GM12878 (cell line): ENCODE measurements at regions not wholly inside any gene's neighbourhood (a gene's known extent, or its start where the extent isn't known, plus 50 kb on each side); places are given as distances from the start of the nearest gene placed in this dataset.

Source experiments
- ATAC-seq: fragments of 200-7000 bp; cut with Tn5 transposase; 3 replicates; pipeline ENCODE4 v1.9.1; 2020; ENCODE audit warnings: mild to moderate bottlenecking, moderate library complexity
- BruUV-seq: library from RNA; stranded (reverse); fragments of 400-500 nt; replicated peaks from 2 replicates; lab custom pipeline; 2021; lab: Mats Ljungman, UMichigan
- CTCF ChIA-PET: fragments of 300-600 bp; sonication (Branson Sonifier 250); formaldehyde crosslinking; extraction: SDS; loops from one replicate; lab custom pipeline; 2021; ENCODE audit warnings: inconsistent platforms; lab: Yijun Ruan, JAX
- POLR2A ChIA-PET: fragments of 350-600 bp; formaldehyde crosslinking; extraction: SDS; loops from one replicate; lab custom pipeline; 2021; ENCODE audit warnings: inconsistent platforms; lab: Charles Lee
- RAD21 ChIA-PET: fragments of 300-600 bp; sonication (Branson Sonifier 250); formaldehyde crosslinking; loops from one replicate; lab custom pipeline; 2023; ENCODE audit warnings: antibody characterized with exemption; ENCODE audit not compliant: unreplicated experiment; lab: Charles Lee
- SMC1A ChIA-PET: fragments of 300-600 bp; sonication (Branson Sonifier 250); formaldehyde crosslinking; loops from one replicate; lab custom pipeline; 2023; ENCODE audit not compliant: unreplicated experiment, uncharacterized antibody; lab: Charles Lee
- DNase-seq: peaks from one replicate; pipeline ENCODE4 v3.0.0-alpha.2; 2011; ENCODE audit warnings: low read depth, low spot score
- FAIRE-seq: peaks from 3 replicates; lab custom pipeline; 2011; peaks lifted over from hg19 to GRCh38; lab: Jason Lieb, UNC
- H2AFZ ChIP-seq: 2 replicates; pipeline ENCODE4 v1.6.0; 2011; ENCODE audit warnings: low read depth, low read length, control low read depth; ENCODE audit not compliant: control insufficient read depth
- H3K27ac ChIP-seq: 2 replicates; pipeline ENCODE4 v1.5.1; 2011; ENCODE audit warnings: control low read depth; ENCODE audit not compliant: control insufficient read depth, insufficient read depth
- H3K27me3 ChIP-seq, 2 experiments: replicated peaks in 1 of 2; 2 replicates each; pipeline versions ENCODE4 v1.6.0 to v1.6.1; 2011; ENCODE audit warnings: low read length in 1 of 2; ENCODE audit not compliant: control insufficient read depth in 2 of 2, insufficient read depth in 2 of 2
- H3K36me3 ChIP-seq, 2 experiments: 2 replicates each; pipeline ENCODE4 v1.5.1; 2011; ENCODE audit warnings: low read length in 1 of 2; ENCODE audit not compliant: control insufficient read depth in 2 of 2, insufficient read depth in 2 of 2
- H3K4me1 ChIP-seq: 2 replicates; pipeline ENCODE4 v1.6.1; 2011; ENCODE audit warnings: mild to moderate bottlenecking, low read length, moderate library complexity, mixed read lengths; ENCODE audit not compliant: control insufficient read depth, insufficient read depth
- H3K4me2 ChIP-seq: 2 replicates; pipeline ENCODE4 v1.6.0; 2011; ENCODE audit warnings: control low read depth; ENCODE audit not compliant: control insufficient read depth, insufficient read depth
- H3K4me3 ChIP-seq: fragments of 200-600 bp; sonication (generic); 2 replicates; pipeline ENCODE4 v1.5.1; 2016
- H3K79me2 ChIP-seq: 2 replicates; pipeline ENCODE4 v1.6.0; 2011; ENCODE audit warnings: low read length; ENCODE audit not compliant: control insufficient read depth, insufficient read depth
- H3K9ac ChIP-seq: 2 replicates; pipeline ENCODE4 v1.8.0; 2011; ENCODE audit warnings: low read length, control low read depth, mixed read lengths; ENCODE audit not compliant: control insufficient read depth, insufficient read depth
- H3K9me3 ChIP-seq: replicated peaks from 3 replicates; pipeline ENCODE4 v1.5.1; 2011; ENCODE audit warnings: mild to moderate bottlenecking, low read length; ENCODE audit not compliant: control insufficient read depth, insufficient read depth
- H4K20me1 ChIP-seq: 2 replicates; pipeline ENCODE4 v1.6.0; 2011; ENCODE audit not compliant: control insufficient read depth, insufficient read depth
- CREB1 ChIP-seq: IDR thresholded peaks from 2 replicates; pipeline ENCODE4 v1.6.1; 2012; ENCODE audit warnings: low read depth, mild to moderate bottlenecking, inconsistent platforms
- EED ChIP-seq: sonication (generic); IDR thresholded peaks from 2 replicates; pipeline ENCODE4 v1.6.1; 2016; ENCODE audit warnings: antibody characterized with exemption, low read depth
- HDAC2 ChIP-seq: fragments of 200-600 bp; sonication (generic); IDR thresholded peaks from 2 replicates; pipeline ENCODE4 v1.6.1; 2017
- IKZF2 ChIP-seq, 2 experiments: fragments of 450-650 bp; IDR thresholded peaks; 2 replicates each; pipeline ENCODE4 v1.6.1; 2017; ENCODE audit warnings: mild to moderate bottlenecking in 2 of 2, moderate library complexity in 2 of 2
- IRF4 ChIP-seq: IDR thresholded peaks from 2 replicates; pipeline ENCODE4 v1.6.1; 2011; ENCODE audit warnings: low read depth, low read length
- KDM1A ChIP-seq: fragments of 200-600 bp; sonication (generic); IDR thresholded peaks from 2 replicates; pipeline ENCODE4 v1.6.1; 2016; ENCODE audit warnings: borderline replicate concordance
- MTA2 ChIP-seq: fragments of 450-650 bp; IDR thresholded peaks from 2 replicates; pipeline ENCODE4 v1.6.1; 2016; ENCODE audit warnings: low read depth, mild to moderate bottlenecking, moderate library complexity
- NFYA ChIP-seq: IDR thresholded peaks from 2 replicates; pipeline ENCODE4 v1.6.1; 2011; ENCODE audit warnings: low read depth, mild to moderate bottlenecking, low read length, improper control_type of control experiment, borderline replicate concordance
- NFYB ChIP-seq: IDR thresholded peaks from 2 replicates; pipeline ENCODE4 v1.6.1; 2011; ENCODE audit warnings: low read depth, mild to moderate bottlenecking, low read length, improper control_type of control experiment, moderate library complexity; ENCODE audit not compliant: insufficient read depth
- RBBP5 ChIP-seq: fragments of 200-600 bp; sonication (generic); conservative IDR thresholded peaks from 2 replicates; pipeline ENCODE4 v1.6.1; 2016
- WGBS: methylation state at CpG from one replicate; pipeline ENCODE4 v1.1.6; 2016; ENCODE audit warnings: low lambda C conversion rate; ENCODE audit not compliant: insufficient replicate concordance, insufficient coverage; ENCODE audit errors: missing lambda C conversion rate; 5-methylcytosine and 5-hydroxymethylcytosine counted together
- in situ Hi-C: fragments of 300-500 bp; cut with MboI; formaldehyde crosslinking; loops from 9 replicates; pipeline ENCODE4 v1.14.3; 2018; ENCODE audit warnings: mixed read lengths
- intact Hi-C: fragments of 100-400 bp; cut with micrococcal nuclease; formaldehyde crosslinking; loops from one replicate; pipeline ENCODE4 v1.14.2; 2022; ENCODE audit not compliant: unreplicated experiment
- TF ChIP-seq, protein P1 (sequence below): fragments of 450-650 bp; IDR thresholded peaks from 2 replicates; pipeline ENCODE4 v1.6.1; 2014; ENCODE audit warnings: mild to moderate bottlenecking
- TF ChIP-seq, protein P2 (sequence below): fragments of 450-650 bp; IDR thresholded peaks from 2 replicates; pipeline ENCODE4 v1.6.1; 2016; ENCODE audit warnings: mild to moderate bottlenecking
- TF ChIP-seq, protein P3 (sequence below): fragments of 450-650 bp; IDR thresholded peaks from 2 replicates; pipeline ENCODE4 v1.6.1; 2016; ENCODE audit warnings: mild to moderate bottlenecking
- TF ChIP-seq, protein P4 (sequence below): fragments of 150-350 bp; IDR thresholded peaks from 2 replicates; pipeline ENCODE4 v1.6.1; 2016; ENCODE audit warnings: low read depth, low read length
- TF ChIP-seq, protein P5 (sequence below): IDR thresholded peaks from 2 replicates; pipeline ENCODE4 v1.6.1; 2012; ENCODE audit warnings: low read depth, low read length, improper control_type of control experiment

DNA sequence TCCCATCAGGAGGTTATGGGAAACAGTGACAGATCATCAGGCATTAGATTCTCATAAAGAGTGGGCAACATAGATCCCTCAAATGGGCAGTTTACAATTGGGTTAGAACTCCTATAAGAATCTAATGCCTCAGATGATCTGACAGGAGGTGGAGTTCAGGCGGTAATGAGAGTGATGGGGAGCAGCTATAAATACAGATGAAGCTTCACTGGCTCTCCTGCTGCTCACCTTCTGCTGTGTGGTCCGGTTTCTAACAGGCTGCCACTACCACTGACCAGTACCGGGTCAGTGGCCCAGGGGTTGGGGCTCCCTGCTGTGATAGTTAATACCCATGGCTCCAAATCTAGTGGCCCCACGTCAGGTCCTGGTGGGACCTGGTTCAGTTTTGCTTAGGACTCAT lies 135.7 kb downstream of the OR2B2 start:
- RAD21 ChIA-PET, result interaction anchor here (1.0 to 2.7 kb wide), 4 partner anchors 10 to 22 kb away, joined by 4 to 12 read pairs (median 5); no protein-coding TSS in a partner anchor
- H3K36me3 ChIP-seq, result no peaks in the 10 kb centered on the region
- H3K4me2 ChIP-seq, result no peak overlapping the region; the same call in 1 of the 2 replicates
- no peak overlapping the region for H3K9ac ChIP-seq
- no peak for FAIRE-seq
- H3K9me3 ChIP-seq, result no peaks in the 10 kb centered on the region
- intact Hi-C loops, result no loop called here
- no peaks in the 10 kb centered on the region for H3K27me3 ChIP-seq
- ATAC-seq, result no peak; the same call in 1 of the 3 replicates
- WGBS, result 27% methylated on average over 4 of the region's 4 CpGs
- H2AFZ ChIP-seq, result peak overlapping the region; percentile 35
- SMC1A ChIA-PET, result interaction anchor here (1.0 to 2.9 kb wide), 9 partner anchors 8 to 24 kb away, joined by 4 to 12 read pairs (median 7); no protein-coding TSS in a partner anchor
- POLR2A ChIA-PET, result interaction anchor here (0.8 to 1.9 kb wide), 7 partner anchors 15 to 61 kb away, joined by 3 to 7 read pairs (median 4); no protein-coding TSS in a partner anchor
- CTCF ChIA-PET, result interaction anchor here (0.5 to 1.9 kb wide), 8 partner anchors 11 to 541 kb away, joined by 3 to 9 read pairs (median 3); no protein-coding TSS in a partner anchor
- TF ChIP-seq, protein P1, sequence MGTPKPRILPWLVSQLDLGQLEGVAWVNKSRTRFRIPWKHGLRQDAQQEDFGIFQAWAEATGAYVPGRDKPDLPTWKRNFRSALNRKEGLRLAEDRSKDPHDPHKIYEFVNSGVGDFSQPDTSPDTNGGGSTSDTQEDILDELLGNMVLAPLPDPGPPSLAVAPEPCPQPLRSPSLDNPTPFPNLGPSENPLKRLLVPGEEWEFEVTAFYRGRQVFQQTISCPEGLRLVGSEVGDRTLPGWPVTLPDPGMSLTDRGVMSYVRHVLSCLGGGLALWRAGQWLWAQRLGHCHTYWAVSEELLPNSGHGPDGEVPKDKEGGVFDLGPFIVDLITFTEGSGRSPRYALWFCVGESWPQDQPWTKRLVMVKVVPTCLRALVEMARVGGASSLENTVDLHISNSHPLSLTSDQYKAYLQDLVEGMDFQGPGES, result no peak
- TF ChIP-seq, protein P2, sequence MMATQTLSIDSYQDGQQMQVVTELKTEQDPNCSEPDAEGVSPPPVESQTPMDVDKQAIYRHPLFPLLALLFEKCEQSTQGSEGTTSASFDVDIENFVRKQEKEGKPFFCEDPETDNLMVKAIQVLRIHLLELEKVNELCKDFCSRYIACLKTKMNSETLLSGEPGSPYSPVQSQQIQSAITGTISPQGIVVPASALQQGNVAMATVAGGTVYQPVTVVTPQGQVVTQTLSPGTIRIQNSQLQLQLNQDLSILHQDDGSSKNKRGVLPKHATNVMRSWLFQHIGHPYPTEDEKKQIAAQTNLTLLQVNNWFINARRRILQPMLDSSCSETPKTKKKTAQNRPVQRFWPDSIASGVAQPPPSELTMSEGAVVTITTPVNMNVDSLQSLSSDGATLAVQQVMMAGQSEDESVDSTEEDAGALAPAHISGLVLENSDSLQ, result no peak
- TF ChIP-seq NFYB (no peak), EED (no peak), IRF4 (no peak), MTA2 (no peak), IKZF2 (IDR thresholded peaks at IDR 0.05) (no peak), RBBP5 (no peak), HDAC2 (no peak), KDM1A (no peak), NFYA (no peak), CREB1 (no peak)
- TF ChIP-seq, protein P3, sequence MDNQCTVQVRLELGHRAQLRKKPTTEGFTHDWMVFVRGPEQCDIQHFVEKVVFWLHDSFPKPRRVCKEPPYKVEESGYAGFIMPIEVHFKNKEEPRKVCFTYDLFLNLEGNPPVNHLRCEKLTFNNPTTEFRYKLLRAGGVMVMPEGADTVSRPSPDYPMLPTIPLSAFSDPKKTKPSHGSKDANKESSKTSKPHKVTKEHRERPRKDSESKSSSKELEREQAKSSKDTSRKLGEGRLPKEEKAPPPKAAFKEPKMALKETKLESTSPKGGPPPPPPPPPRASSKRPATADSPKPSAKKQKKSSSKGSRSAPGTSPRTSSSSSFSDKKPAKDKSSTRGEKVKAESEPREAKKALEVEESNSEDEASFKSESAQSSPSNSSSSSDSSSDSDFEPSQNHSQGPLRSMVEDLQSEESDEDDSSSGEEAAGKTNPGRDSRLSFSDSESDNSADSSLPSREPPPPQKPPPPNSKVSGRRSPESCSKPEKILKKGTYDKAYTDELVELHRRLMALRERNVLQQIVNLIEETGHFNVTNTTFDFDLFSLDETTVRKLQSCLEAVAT, result no peak
- TF ChIP-seq, protein P4, sequence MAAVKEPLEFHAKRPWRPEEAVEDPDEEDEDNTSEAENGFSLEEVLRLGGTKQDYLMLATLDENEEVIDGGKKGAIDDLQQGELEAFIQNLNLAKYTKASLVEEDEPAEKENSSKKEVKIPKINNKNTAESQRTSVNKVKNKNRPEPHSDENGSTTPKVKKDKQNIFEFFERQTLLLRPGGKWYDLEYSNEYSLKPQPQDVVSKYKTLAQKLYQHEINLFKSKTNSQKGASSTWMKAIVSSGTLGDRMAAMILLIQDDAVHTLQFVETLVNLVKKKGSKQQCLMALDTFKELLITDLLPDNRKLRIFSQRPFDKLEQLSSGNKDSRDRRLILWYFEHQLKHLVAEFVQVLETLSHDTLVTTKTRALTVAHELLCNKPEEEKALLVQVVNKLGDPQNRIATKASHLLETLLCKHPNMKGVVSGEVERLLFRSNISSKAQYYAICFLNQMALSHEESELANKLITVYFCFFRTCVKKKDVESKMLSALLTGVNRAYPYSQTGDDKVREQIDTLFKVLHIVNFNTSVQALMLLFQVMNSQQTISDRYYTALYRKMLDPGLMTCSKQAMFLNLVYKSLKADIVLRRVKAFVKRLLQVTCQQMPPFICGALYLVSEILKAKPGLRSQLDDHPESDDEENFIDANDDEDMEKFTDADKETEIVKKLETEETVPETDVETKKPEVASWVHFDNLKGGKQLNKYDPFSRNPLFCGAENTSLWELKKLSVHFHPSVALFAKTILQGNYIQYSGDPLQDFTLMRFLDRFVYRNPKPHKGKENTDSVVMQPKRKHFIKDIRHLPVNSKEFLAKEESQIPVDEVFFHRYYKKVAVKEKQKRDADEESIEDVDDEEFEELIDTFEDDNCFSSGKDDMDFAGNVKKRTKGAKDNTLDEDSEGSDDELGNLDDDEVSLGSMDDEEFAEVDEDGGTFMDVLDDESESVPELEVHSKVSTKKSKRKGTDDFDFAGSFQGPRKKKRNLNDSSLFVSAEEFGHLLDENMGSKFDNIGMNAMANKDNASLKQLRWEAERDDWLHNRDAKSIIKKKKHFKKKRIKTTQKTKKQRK, result no peak
- TF ChIP-seq, protein P5, sequence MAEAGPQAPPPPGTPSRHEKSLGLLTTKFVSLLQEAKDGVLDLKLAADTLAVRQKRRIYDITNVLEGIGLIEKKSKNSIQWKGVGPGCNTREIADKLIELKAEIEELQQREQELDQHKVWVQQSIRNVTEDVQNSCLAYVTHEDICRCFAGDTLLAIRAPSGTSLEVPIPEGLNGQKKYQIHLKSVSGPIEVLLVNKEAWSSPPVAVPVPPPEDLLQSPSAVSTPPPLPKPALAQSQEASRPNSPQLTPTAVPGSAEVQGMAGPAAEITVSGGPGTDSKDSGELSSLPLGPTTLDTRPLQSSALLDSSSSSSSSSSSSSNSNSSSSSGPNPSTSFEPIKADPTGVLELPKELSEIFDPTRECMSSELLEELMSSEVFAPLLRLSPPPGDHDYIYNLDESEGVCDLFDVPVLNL, result no peak
- H4K20me1 ChIP-seq, result no peaks in the 10 kb centered on the region
- H3K4me1 ChIP-seq, result peaks cover 22% of the 10 kb centered on the region
- in situ Hi-C loops, result no loop called here
- peak overlapping the region; percentile 49; the same call in 1 of the 2 replicates for H3K4me3 ChIP-seq
- H3K79me2 ChIP-seq, result no peaks in the 10 kb centered on the region
- DNase-seq, result no peak
- BruUV-seq, result no TSS peak
- peak overlapping the region; percentile 86 for H3K27ac ChIP-seq
